Esophagus muscularis mucosa (tissue), 4 donors: ENCODE measurements at regions not wholly inside any gene's neighbourhood (a gene's known extent, or its start where the extent isn't known, plus 50 kb on each side); places are given as distances from the start of the nearest gene placed in this dataset.

Experiments
- DNase-seq: peaks from one replicate; pipeline ENCODE4 v3.0.0-alpha.2; 2017; ENCODE audit errors: extremely low spot score
- H3K27ac ChIP-seq, 4 donors: fragments of 200-600 bp; sonication (generic); replicated peaks in 1 of 4; 1 replicate in 3 of 4; 2 replicates in 1 of 4; pipeline ENCODE4 v1.5.1; 2016 to 2019; ENCODE audit warnings: mild to moderate bottlenecking in 1 of 4
- H3K27me3 ChIP-seq, 4 donors: fragments of 200-600 bp; sonication (generic); one replicate each; pipeline versions ENCODE4 v1.5.1 to v1.6.0; 2016 to 2019
- H3K36me3 ChIP-seq, 4 donors: fragments of 200-600 bp; sonication (generic); one replicate each; pipeline ENCODE4 v1.5.1; 2016 to 2019
- H3K4me1 ChIP-seq, 4 donors: fragments of 200-600 bp; sonication (generic); one replicate each; pipeline ENCODE4 v1.5.1; 2016 to 2019
- H3K4me3 ChIP-seq, 4 donors: fragments of 200-600 bp; sonication (generic); 1 replicate in 2 of 4; 2 replicates in 2 of 4; pipeline ENCODE4 v1.5.1; 2016 to 2019; ENCODE audit warnings: mild to moderate bottlenecking in 4 of 4, moderate library complexity in 1 of 4
- H3K9me3 ChIP-seq, 4 donors: fragments of 200-600 bp; sonication (generic); 1 replicate in 3 of 4; 2 replicates in 1 of 4; pipeline ENCODE4 v1.5.1; 2016 to 2019
- CTCF ChIP-seq, 3 experiments: fragments of 200-600 bp in 2 of 3; fragments of 450-650 bp in 1 of 3; sonication (generic) in 2 of 3; IDR thresholded peaks; one replicate each; pipeline ENCODE4 v1.5.1; 2017 to 2019; ENCODE audit warnings: antibody characterized with exemption in 3 of 3, mild to moderate bottlenecking in 2 of 3, moderate library complexity in 1 of 3
- EP300 ChIP-seq: sonication (generic); formaldehyde crosslinking; IDR thresholded peaks from one replicate; pipeline ENCODE4 v1.6.1; 2017; ENCODE audit warnings: antibody characterized with exemption
- POLR2A ChIP-seq: fragments of 450-650 bp; IDR thresholded peaks from one replicate; pipeline ENCODE4 v1.6.1; 2017; ENCODE audit warnings: antibody characterized with exemption, moderate library complexity, mild to moderate bottlenecking, low read depth
- POLR2AphosphoS5 ChIP-seq, 2 donors: sonication (generic); formaldehyde crosslinking; IDR thresholded peaks; one replicate each; pipeline ENCODE4 v1.6.1; 2017; ENCODE audit warnings: antibody characterized with exemption in 2 of 2
- WGBS: methylation state at CpG from one replicate; pipeline ENCODE4 v1.1.5; 2018; 5-methylcytosine and 5-hydroxymethylcytosine counted together
- intact Hi-C: fragments of 100-400 bp; cut with DNase I; formaldehyde crosslinking; loops from one replicate; pipeline ENCODE4 v1.15.1; 2023

DNA sequence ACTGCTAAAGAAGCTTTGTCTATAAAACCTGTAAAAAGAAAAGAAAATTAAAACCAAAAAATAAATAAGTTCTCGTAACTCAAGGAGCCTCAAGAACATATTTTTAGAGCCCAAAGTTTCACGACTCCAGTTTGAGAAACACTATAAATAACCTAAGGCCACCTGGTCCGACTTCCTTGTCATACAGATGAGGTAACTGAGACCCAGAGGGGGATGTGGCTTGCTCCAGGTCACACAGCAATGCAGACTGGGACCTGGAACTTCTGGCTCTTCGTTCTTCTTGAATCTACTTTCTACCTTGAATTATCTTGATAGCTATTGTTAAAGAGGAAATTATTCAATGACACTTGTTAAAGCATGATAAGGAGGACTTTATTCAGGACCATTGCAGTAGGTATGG is 514.8 kb downstream of the CDK5RAP2 start:
- WGBS = 60% methylated on average over 4 of the region's 4 CpGs

GRCh38 chr9:120045011-120045410 is 535.0 kb downstream of the CDK5RAP2 start:
- intact Hi-C loops = no loop called here

More for the DNA sequence above, 514.8 kb downstream of the CDK5RAP2 start:
- no peak for DNase-seq
- H3K4me3 ChIP-seq = no peak overlapping the region
- intact Hi-C loops = no loop called here
- no peaks in the 10 kb centered on the region for H3K36me3 ChIP-seq
- no peaks in the 10 kb centered on the region for H3K27me3 ChIP-seq
- no peaks in the 10 kb centered on the region for H3K9me3 ChIP-seq
- no peak for TF ChIP-seq POLR2AphosphoS5 (IDR thresholded peaks at IDR 0.05)
- no peak for TF ChIP-seq CTCF (IDR thresholded peaks at IDR 0.05)
- no peak for TF ChIP-seq EP300
- no peak for TF ChIP-seq POLR2A
- H3K4me1 ChIP-seq = peaks cover 0 to 12% (median 7%) of the 10 kb centered on the region in 4 donors
- no peak overlapping the region for H3K27ac ChIP-seq

DNA sequence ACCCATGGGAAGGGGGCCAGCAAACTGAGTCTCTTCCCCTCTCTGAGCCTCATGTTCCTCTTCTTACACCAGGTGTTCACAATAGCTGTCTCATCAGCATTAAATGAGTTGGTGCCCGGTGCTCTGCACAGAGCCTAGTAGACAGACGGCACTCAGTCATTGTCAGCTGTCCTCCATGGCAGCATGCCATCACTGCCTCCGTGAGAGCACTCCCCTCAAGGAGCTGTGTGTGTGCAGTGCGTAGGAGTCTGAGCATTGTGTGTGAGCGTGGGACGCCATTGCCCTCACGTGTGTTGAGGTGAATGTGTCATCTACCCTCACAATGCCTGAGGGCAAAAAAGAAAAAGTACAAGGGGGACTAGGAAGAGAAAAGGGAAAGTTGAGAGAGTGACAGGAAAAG is 536.5 kb downstream of the CDK5RAP2 start:
- H3K4me1 ChIP-seq = no peaks in the 10 kb centered on the region
- TF ChIP-seq POLR2A = no peak
- TF ChIP-seq CTCF (IDR thresholded peaks at IDR 0.05) = no peak
- TF ChIP-seq POLR2AphosphoS5 (IDR thresholded peaks at IDR 0.05) = no peak
- no peak for TF ChIP-seq EP300
- WGBS = 62% methylated on average over 7 of the region's 7 CpGs
- H3K9me3 ChIP-seq = no peaks in the 10 kb centered on the region
- H3K27me3 ChIP-seq = no peaks in the 10 kb centered on the region
- H3K36me3 ChIP-seq = no peaks in the 10 kb centered on the region
- H3K4me3 ChIP-seq = no peak overlapping the region
- no peak for DNase-seq
- no peak overlapping the region for H3K27ac ChIP-seq
- intact Hi-C loops = no loop called here

More at GRCh38 chr9:120045011-120045410, 535.0 kb downstream of the CDK5RAP2 start:
- 84% methylated on average over 9 of the region's 9 CpGs for WGBS
- Histone ChIP-seq H3K36me3 (no peaks in the 10 kb centered on the region), H3K4me3 (no peak overlapping the region), H3K9me3 (no peaks in the 10 kb centered on the region), H3K27me3 (no peaks in the 10 kb centered on the region), H3K4me1 (no peaks in the 10 kb centered on the region), H3K27ac (no peak overlapping the region)
- no peak for DNase-seq
- TF ChIP-seq CTCF (IDR thresholded peaks at IDR 0.05) = no peak
- TF ChIP-seq POLR2AphosphoS5 (IDR thresholded peaks at IDR 0.05) = no peak
- TF ChIP-seq EP300 = no peak
- no peak for TF ChIP-seq POLR2A

- WGBS = 70% methylated on average over 4 of the region's 4 CpGs
- Histone ChIP-seq H3K4me3 (no peak overlapping the region), H3K27me3 (no peaks in the 10 kb centered on the region), H3K27ac (no peak overlapping the region), H3K4me1 (no peaks in the 10 kb centered on the region), H3K36me3 (no peaks in the 10 kb centered on the region), H3K9me3 (no peaks in the 10 kb centered on the region)
- intact Hi-C loops = no loop called here
- no peak for TF ChIP-seq POLR2AphosphoS5 (IDR thresholded peaks at IDR 0.05)
- TF ChIP-seq EP300 = no peak
- no peak for TF ChIP-seq CTCF (IDR thresholded peaks at IDR 0.05)
- TF ChIP-seq POLR2A = no peak
- DNase-seq = no peak
Measured at GRCh38 chr9:120040896-120041295, 539.1 kb downstream of the CDK5RAP2 start.

GRCh38 chr9:120038342-120038741 is 541.6 kb downstream of the CDK5RAP2 start:
- DNase-seq = no peak
- TF ChIP-seq CTCF (IDR thresholded peaks at IDR 0.05) (no peak), POLR2AphosphoS5 (IDR thresholded peaks at IDR 0.05) (no peak), EP300 (no peak), POLR2A (no peak)
- Histone ChIP-seq H3K4me3 (no peak overlapping the region), H3K27ac (no peak overlapping the region), H3K36me3 (no peaks in the 10 kb centered on the region), H3K4me1 (no peaks in the 10 kb centered on the region), H3K27me3 (no peaks in the 10 kb centered on the region), H3K9me3 (no peaks in the 10 kb centered on the region)
- intact Hi-C loops = no loop called here
- WGBS = 67% methylated on average over 4 of the region's 4 CpGs
